WTC11 (cell line): ENCODE measurements at regions not wholly inside any gene's neighbourhood (a gene's known extent, or its start where the extent isn't known, plus 50 kb on each side); places are given as distances from the start of the nearest gene placed in this dataset.

Experiments used
- NR2C2 ChIP-seq: sonication (generic); formaldehyde crosslinking; IDR thresholded peaks from 2 replicates; pipeline ENCODE4 v1.8.0; 2022; ENCODE audit warnings: mild to moderate bottlenecking, missing genetic modification reagents
- TCF7 ChIP-seq: sonication (generic); formaldehyde crosslinking; IDR thresholded peaks from 2 replicates; pipeline ENCODE4 v1.8.0; 2022; ENCODE audit warnings: mild to moderate bottlenecking, low read depth, missing genetic modification reagents, moderate library complexity
- TF ChIP-seq, protein P1 (sequence below): fragments of 200-600 bp; IDR thresholded peaks from 2 replicates; pipeline ENCODE4 v1.8.0; 2022; ENCODE audit warnings: antibody characterized with exemption
- TF ChIP-seq, protein P2 (sequence below): sonication (generic); formaldehyde crosslinking; IDR thresholded peaks from 2 replicates; pipeline ENCODE4 v1.8.1; 2023; ENCODE audit warnings: mild to moderate bottlenecking, missing genetic modification reagents
- TF ChIP-seq, protein P3 (sequence below): sonication (generic); formaldehyde crosslinking; IDR thresholded peaks from 2 replicates; pipeline ENCODE4 v1.8.1; 2022; ENCODE audit warnings: low read depth, mild to moderate bottlenecking, moderate library complexity, missing genetic modification reagents, borderline replicate concordance
- TF ChIP-seq, protein P4 (sequence below): sonication (generic); formaldehyde crosslinking; IDR thresholded peaks from 2 replicates; pipeline ENCODE4 v1.8.0; 2022; ENCODE audit warnings: mild to moderate bottlenecking, missing genetic modification reagents
- TF ChIP-seq, protein P5 (sequence below): sonication (generic); formaldehyde crosslinking; IDR thresholded peaks from 2 replicates; pipeline ENCODE4 v1.8.0; 2022; ENCODE audit warnings: mild to moderate bottlenecking, missing genetic modification reagents

DNA sequence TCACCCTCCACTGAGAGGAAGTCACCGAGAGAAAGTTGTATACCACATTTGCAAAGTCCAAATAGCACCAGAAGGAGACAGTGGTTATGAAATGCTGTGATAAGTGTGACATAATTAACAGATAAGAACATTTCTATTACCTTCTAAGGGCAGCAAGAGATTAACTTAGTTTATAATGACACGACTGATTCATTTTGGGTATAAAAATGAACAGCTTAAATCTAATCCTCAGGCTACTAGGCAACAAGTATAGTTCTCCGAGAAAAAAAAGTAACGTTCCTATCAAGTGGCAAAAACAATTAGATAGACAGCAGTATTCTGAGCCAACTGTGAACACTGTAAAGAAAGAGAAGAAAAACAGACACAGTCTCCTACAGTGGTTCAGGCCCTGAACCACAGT, 431.2 kb upstream of the GRAMD2B start:
- TF ChIP-seq, protein P1, sequence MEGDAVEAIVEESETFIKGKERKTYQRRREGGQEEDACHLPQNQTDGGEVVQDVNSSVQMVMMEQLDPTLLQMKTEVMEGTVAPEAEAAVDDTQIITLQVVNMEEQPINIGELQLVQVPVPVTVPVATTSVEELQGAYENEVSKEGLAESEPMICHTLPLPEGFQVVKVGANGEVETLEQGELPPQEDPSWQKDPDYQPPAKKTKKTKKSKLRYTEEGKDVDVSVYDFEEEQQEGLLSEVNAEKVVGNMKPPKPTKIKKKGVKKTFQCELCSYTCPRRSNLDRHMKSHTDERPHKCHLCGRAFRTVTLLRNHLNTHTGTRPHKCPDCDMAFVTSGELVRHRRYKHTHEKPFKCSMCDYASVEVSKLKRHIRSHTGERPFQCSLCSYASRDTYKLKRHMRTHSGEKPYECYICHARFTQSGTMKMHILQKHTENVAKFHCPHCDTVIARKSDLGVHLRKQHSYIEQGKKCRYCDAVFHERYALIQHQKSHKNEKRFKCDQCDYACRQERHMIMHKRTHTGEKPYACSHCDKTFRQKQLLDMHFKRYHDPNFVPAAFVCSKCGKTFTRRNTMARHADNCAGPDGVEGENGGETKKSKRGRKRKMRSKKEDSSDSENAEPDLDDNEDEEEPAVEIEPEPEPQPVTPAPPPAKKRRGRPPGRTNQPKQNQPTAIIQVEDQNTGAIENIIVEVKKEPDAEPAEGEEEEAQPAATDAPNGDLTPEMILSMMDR: no peak
- TF ChIP-seq NR2C2 (CRISPR knock-in tag) (no peak), TCF7 (CRISPR knock-in tag) (no peak)
- TF ChIP-seq, protein P2, sequence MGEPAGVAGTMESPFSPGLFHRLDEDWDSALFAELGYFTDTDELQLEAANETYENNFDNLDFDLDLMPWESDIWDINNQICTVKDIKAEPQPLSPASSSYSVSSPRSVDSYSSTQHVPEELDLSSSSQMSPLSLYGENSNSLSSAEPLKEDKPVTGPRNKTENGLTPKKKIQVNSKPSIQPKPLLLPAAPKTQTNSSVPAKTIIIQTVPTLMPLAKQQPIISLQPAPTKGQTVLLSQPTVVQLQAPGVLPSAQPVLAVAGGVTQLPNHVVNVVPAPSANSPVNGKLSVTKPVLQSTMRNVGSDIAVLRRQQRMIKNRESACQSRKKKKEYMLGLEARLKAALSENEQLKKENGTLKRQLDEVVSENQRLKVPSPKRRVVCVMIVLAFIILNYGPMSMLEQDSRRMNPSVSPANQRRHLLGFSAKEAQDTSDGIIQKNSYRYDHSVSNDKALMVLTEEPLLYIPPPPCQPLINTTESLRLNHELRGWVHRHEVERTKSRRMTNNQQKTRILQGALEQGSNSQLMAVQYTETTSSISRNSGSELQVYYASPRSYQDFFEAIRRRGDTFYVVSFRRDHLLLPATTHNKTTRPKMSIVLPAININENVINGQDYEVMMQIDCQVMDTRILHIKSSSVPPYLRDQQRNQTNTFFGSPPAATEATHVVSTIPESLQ (CRISPR knock-in tag): no peak
- TF ChIP-seq, protein P3, sequence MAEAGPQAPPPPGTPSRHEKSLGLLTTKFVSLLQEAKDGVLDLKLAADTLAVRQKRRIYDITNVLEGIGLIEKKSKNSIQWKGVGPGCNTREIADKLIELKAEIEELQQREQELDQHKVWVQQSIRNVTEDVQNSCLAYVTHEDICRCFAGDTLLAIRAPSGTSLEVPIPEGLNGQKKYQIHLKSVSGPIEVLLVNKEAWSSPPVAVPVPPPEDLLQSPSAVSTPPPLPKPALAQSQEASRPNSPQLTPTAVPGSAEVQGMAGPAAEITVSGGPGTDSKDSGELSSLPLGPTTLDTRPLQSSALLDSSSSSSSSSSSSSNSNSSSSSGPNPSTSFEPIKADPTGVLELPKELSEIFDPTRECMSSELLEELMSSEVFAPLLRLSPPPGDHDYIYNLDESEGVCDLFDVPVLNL (CRISPR knock-in tag): no peak
- TF ChIP-seq, protein P4, sequence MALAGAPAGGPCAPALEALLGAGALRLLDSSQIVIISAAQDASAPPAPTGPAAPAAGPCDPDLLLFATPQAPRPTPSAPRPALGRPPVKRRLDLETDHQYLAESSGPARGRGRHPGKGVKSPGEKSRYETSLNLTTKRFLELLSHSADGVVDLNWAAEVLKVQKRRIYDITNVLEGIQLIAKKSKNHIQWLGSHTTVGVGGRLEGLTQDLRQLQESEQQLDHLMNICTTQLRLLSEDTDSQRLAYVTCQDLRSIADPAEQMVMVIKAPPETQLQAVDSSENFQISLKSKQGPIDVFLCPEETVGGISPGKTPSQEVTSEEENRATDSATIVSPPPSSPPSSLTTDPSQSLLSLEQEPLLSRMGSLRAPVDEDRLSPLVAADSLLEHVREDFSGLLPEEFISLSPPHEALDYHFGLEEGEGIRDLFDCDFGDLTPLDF: no peak
- TF ChIP-seq, protein P5, sequence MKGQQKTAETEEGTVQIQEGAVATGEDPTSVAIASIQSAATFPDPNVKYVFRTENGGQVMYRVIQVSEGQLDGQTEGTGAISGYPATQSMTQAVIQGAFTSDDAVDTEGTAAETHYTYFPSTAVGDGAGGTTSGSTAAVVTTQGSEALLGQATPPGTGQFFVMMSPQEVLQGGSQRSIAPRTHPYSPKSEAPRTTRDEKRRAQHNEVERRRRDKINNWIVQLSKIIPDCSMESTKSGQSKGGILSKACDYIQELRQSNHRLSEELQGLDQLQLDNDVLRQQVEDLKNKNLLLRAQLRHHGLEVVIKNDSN (CRISPR knock-in tag): no peak
